DMS153 treated with DMSO at 0.1 percent for 48 hours (cell line): ENCODE measurements at regions not wholly inside any gene's neighbourhood (a gene's known extent, or its start where the extent isn't known, plus 50 kb on each side); places are given as distances from the start of the nearest gene placed in this dataset.
"Not testable (repeated sequence)": the region's sequence is repeated elsewhere in the genome, so short reads cannot be mapped to it uniquely, and the experiment has no call there.

Experiments
- DNase-seq: peaks from one replicate; lab custom pipeline; 2025; ENCODE audit not compliant: unreplicated experiment; lab: John Stamatoyannopoulos, UW

- DNase-seq, result no peak
Observed at GRCh38 chr11:81602508-81602907, 1131.2 kb downstream of the FAM181B start.

GRCh38 chr11:81596704-81597103 lies 1137.0 kb downstream of the FAM181B start:
- no peak for DNase-seq

- no peak for DNase-seq
Observed at GRCh38 chr11:81585390-81585933, 1148.2 kb downstream of the FAM181B start.

- no peak for DNase-seq
Observed at GRCh38 chr11:81579339-81579738, 1154.3 kb downstream of the FAM181B start.

- DNase-seq, result no peak
Observed at GRCh38 chr11:81578571-81578970, 1155.1 kb downstream of the FAM181B start.

- no peak for DNase-seq
Observed at GRCh38 chr11:81574301-81574700, 1159.4 kb downstream of the FAM181B start.

- no peak for DNase-seq
Observed at GRCh38 chr11:81573367-81573766, 1160.3 kb downstream of the FAM181B start.

- no peak for DNase-seq
Observed at GRCh38 chr11:81570669-81571068, 1163.0 kb downstream of the FAM181B start.

- DNase-seq, result no peak
Observed at GRCh38 chr11:81569999-81570398, 1163.7 kb downstream of the FAM181B start.

- DNase-seq, result no peak
Observed at GRCh38 chr11:81568918-81569317, 1164.7 kb downstream of the FAM181B start.

- DNase-seq, result no peak
Observed at GRCh38 chr11:81548123-81548522, 1185.5 kb downstream of the FAM181B start.

GRCh38 chr11:81539806-81540205 lies 1193.9 kb downstream of the FAM181B start:
- not testable (repeated sequence) for DNase-seq

- DNase-seq, result no peak
Observed at GRCh38 chr11:81515566-81515965, 1218.1 kb downstream of the FAM181B start.

- peak; percentile 11 for DNase-seq
Observed at GRCh38 chr11:81497202-81497804, 1236.4 kb downstream of the FAM181B start.

- no peak for DNase-seq
Observed at GRCh38 chr11:81496601-81497000, 1237.1 kb downstream of the FAM181B start.

- no peak for DNase-seq
Observed at GRCh38 chr11:81495699-81496292, 1237.9 kb downstream of the FAM181B start.

GRCh38 chr11:81494431-81494830 lies 1239.2 kb downstream of the FAM181B start:
- no peak for DNase-seq

GRCh38 chr11:81492923-81493445 lies 1240.7 kb downstream of the FAM181B start:
- DNase-seq, result no peak

GRCh38 chr11:81487109-81487508 lies 1246.6 kb downstream of the FAM181B start:
- no peak for DNase-seq

GRCh38 chr11:81484196-81484595 lies 1249.5 kb downstream of the FAM181B start:
- DNase-seq, result no peak

- DNase-seq, result no peak
Observed at GRCh38 chr11:81477277-81477676, 1256.4 kb downstream of the FAM181B start.

GRCh38 chr11:81476345-81476744 lies 1257.3 kb downstream of the FAM181B start:
- no peak for DNase-seq
